PC-3 (cell line): ENCODE measurements at regions not wholly inside any gene's neighbourhood (a gene's known extent, or its start where the extent isn't known, plus 50 kb on each side); places are given as distances from the start of the nearest gene placed in this dataset.
"Not testable (repeated sequence)": the region's sequence is repeated elsewhere in the genome, so short reads cannot be mapped to it uniquely, and the experiment has no call there.

ENCODE experiments used
- ATAC-seq: fragments of 200-7000 bp; cut with Tn5 transposase; 2 replicates; pipeline ENCODE4 v1.9.1; 2020; ENCODE audit warnings: mild to moderate bottlenecking, moderate library complexity
- BruUV-seq: library from RNA; stranded (reverse); fragments of 400-500 nt; replicated peaks from 2 replicates; lab custom pipeline; 2021; lab: Mats Ljungman, UMichigan
- CTCF ChIA-PET: fragments of 300-600 bp; sonication (Branson Sonifier 250); formaldehyde crosslinking; loops from one replicate; lab custom pipeline; 2022; ENCODE audit warnings: antibody characterized with exemption; lab: Charles Lee
- POLR2A ChIA-PET: fragments of 300-600 bp; sonication (Branson Sonifier 250); formaldehyde crosslinking; loops from one replicate; lab custom pipeline; 2022; ENCODE audit warnings: antibody characterized with exemption; ENCODE audit not compliant: unreplicated experiment; lab: Charles Lee
- DNase-seq: peaks from one replicate; pipeline ENCODE4 v3.0.0-alpha.2; 2015
- H2AFZ ChIP-seq: fragments of 300-600 bp; sonication (generic); 2 replicates; pipeline ENCODE4 v1.6.0; 2016; ENCODE audit warnings: antibody characterized with exemption, low read length
- H3F3A ChIP-seq: fragments of 300-600 bp; sonication (generic); one replicate; pipeline ENCODE4 v1.6.0; 2017; ENCODE audit warnings: antibody characterized with exemption, low read length, control low read depth, mild to moderate bottlenecking; ENCODE audit not compliant: unreplicated experiment
- H3K27ac ChIP-seq: fragments of 300-600 bp; sonication (generic); 2 replicates; pipeline ENCODE4 v1.5.1; 2016; ENCODE audit warnings: mild to moderate bottlenecking, low read length
- H3K27me3 ChIP-seq: fragments of 300-600 bp; sonication (generic); 2 replicates; pipeline ENCODE4 v1.6.1; 2016; ENCODE audit warnings: low read length, mixed read lengths
- H3K36me3 ChIP-seq: fragments of 300-600 bp; sonication (generic); 2 replicates; pipeline ENCODE4 v1.6.1; 2016; ENCODE audit warnings: low read depth, mixed run types, low read length, mixed read lengths
- H3K4me1 ChIP-seq: fragments of 300-600 bp; sonication (generic); 2 replicates; pipeline ENCODE4 v1.5.1; 2016; ENCODE audit warnings: low read length; ENCODE audit not compliant: insufficient read depth
- H3K4me2 ChIP-seq: fragments of 300-600 bp; sonication (generic); 2 replicates; pipeline ENCODE4 v1.6.0; 2016; ENCODE audit warnings: low read length
- H3K4me3 ChIP-seq: fragments of 300-600 bp; sonication (generic); 2 replicates; pipeline ENCODE4 v1.5.1; 2016; ENCODE audit warnings: mild to moderate bottlenecking, low read length, mixed read lengths
- H3K79me2 ChIP-seq: fragments of 300-600 bp; sonication (generic); 2 replicates; pipeline ENCODE4 v1.6.1; 2017; ENCODE audit warnings: low read length, mixed read lengths
- H3K9ac ChIP-seq: fragments of 300-600 bp; sonication (generic); 2 replicates; pipeline ENCODE4 v1.6.0; 2016; ENCODE audit warnings: mild to moderate bottlenecking, low read length
- H3K9me2 ChIP-seq: fragments of 300-600 bp; sonication (generic); replicated peaks from 2 replicates; pipeline ENCODE4 v1.6.1; 2016; ENCODE audit warnings: mixed run types, low read length, mixed read lengths
- H3K9me3 ChIP-seq: fragments of 300-600 bp; sonication (generic); 2 replicates; pipeline ENCODE4 v1.6.1; 2016; ENCODE audit warnings: low read length, mixed read lengths
- H4K20me1 ChIP-seq: fragments of 300-600 bp; sonication (generic); 2 replicates; pipeline ENCODE4 v1.6.1; 2016; ENCODE audit warnings: low read length, mixed read lengths
- CTCF ChIP-seq: fragments of 300-600 bp; sonication (generic); conservative IDR thresholded peaks from 2 replicates; pipeline ENCODE4 v1.5.1; 2017; ENCODE audit warnings: antibody characterized with exemption, low read depth, mild to moderate bottlenecking, low read length
- EZH2 ChIP-seq: fragments of 300-600 bp; sonication (generic); IDR thresholded peaks from one replicate; pipeline ENCODE4 v1.6.1; 2017; ENCODE audit warnings: antibody characterized with exemption, mild to moderate bottlenecking, low read length; ENCODE audit not compliant: unreplicated experiment
- EZH2phosphoT487 ChIP-seq: fragments of 300-600 bp; sonication (generic); IDR thresholded peaks from 2 replicates; pipeline ENCODE4 v1.6.1; 2018; ENCODE audit warnings: mild to moderate bottlenecking, antibody characterized with exemption, low read length, borderline replicate concordance
- intact Hi-C: fragments of 100-400 bp; cut with micrococcal nuclease; formaldehyde crosslinking; loops from 2 replicates; pipeline ENCODE4 v1.9.0; 2023

GRCh38 chr20:55415567-55416142 lies 589.7 kb downstream of the CBLN4 start:
- TF ChIP-seq CTCF (peak; percentile 66), EZH2phosphoT487 (no peak), EZH2 (no peak)
- ATAC-seq (no peak), DNase-seq (peak; percentile 59)
- H3K9me2 ChIP-seq, result no peaks in the 10 kb centered on the region
- no peaks in the 10 kb centered on the region for H3K27me3 ChIP-seq
- no peak overlapping the region for H2AFZ ChIP-seq
- no peaks in the 10 kb centered on the region for H4K20me1 ChIP-seq
- H3K9me3 ChIP-seq, result peaks cover 12% of the 10 kb centered on the region
- no peak overlapping the region for H3K4me3 ChIP-seq
- BruUV-seq, result no TSS peak
- H3K9ac ChIP-seq, result no peak overlapping the region
- no peak overlapping the region for H3K27ac ChIP-seq
- ChIA-PET CTCF (no interaction called here), POLR2A (no interaction called here)
- H3F3A ChIP-seq, result no peaks in the 10 kb centered on the region
- intact Hi-C loops, result no loop called here
- H3K79me2 ChIP-seq, result no peaks in the 10 kb centered on the region
- H3K4me1 ChIP-seq, result no peaks in the 10 kb centered on the region
- H3K4me2 ChIP-seq, result no peak overlapping the region
- H3K36me3 ChIP-seq, result no peaks in the 10 kb centered on the region

GRCh38 chr20:55412508-55412907 lies 592.8 kb downstream of the CBLN4 start:
- intact Hi-C loops, H3K79me2 ChIP-seq, CTCF ChIA-PET, H3K4me2 ChIP-seq, H3K9ac ChIP-seq, BruUV-seq, POLR2A ChIA-PET, H4K20me1 ChIP-seq, H3K9me2 ChIP-seq, H3K36me3 ChIP-seq, H3K27me3 ChIP-seq, H3K4me1 ChIP-seq, H3F3A ChIP-seq, H3K4me3 ChIP-seq, DNase-seq, H3K27ac ChIP-seq, ATAC-seq, H2AFZ ChIP-seq, H3K9me3 ChIP-seq: not testable (repeated sequence)

GRCh38 chr20:55406891-55407290 lies 598.4 kb downstream of the CBLN4 start:
- Histone ChIP-seq H3K4me1 (no peaks in the 10 kb centered on the region), H3K27ac (no peak overlapping the region), H4K20me1 (no peaks in the 10 kb centered on the region), H2AFZ (no peak overlapping the region), H3K27me3 (no peaks in the 10 kb centered on the region), H3K36me3 (no peaks in the 10 kb centered on the region), H3K9me2 (no peaks in the 10 kb centered on the region), H3K4me2 (no peak overlapping the region), H3K9ac (no peak overlapping the region), H3K4me3 (no peak overlapping the region), H3F3A (no peaks in the 10 kb centered on the region), H3K79me2 (no peaks in the 10 kb centered on the region), H3K9me3 (peaks cover 27% of the 10 kb centered on the region)
- CTCF ChIA-PET, result no interaction called here
- intact Hi-C loops, result no loop called here
- no peak for ATAC-seq
- no peak for DNase-seq
- no peak for TF ChIP-seq EZH2phosphoT487
- no peak for TF ChIP-seq EZH2
- no peak for TF ChIP-seq CTCF
- POLR2A ChIA-PET, result no interaction called here
- BruUV-seq, result no TSS peak
